ENCODE measurements at regions not wholly inside any gene's neighbourhood (a gene's known extent, or its start where the extent isn't known, plus 50 kb on each side); places are given as distances from the start of the nearest gene placed in this dataset.

- H2AFZ ChIP-seq (replicated peaks; ENCODE audit: low read length, poor library complexity), result no peak overlapping the region
- no peak overlapping the region for H3K14ac ChIP-seq (replicated peaks; ENCODE audit: low read depth, low read length)
- H2BK120ac ChIP-seq (ENCODE audit: low read depth, low read length), result no peak overlapping the region
- H3K9me3 ChIP-seq (ENCODE audit: control insufficient read depth, insufficient read depth, low read length), result no peaks in the 10 kb centered on the region
- BruUV-seq (replicated peaks), result no TSS peak
- H2AK9ac ChIP-seq (replicated peaks; ENCODE audit: low read depth, low read length, poor library complexity), result no peak overlapping the region
- H4K91ac ChIP-seq (ENCODE audit: insufficient read depth, low read depth, low read length), result no peak overlapping the region
- H2AK5ac ChIP-seq (ENCODE audit: low read depth, low read length), result no peak overlapping the region
- no peaks in the 10 kb centered on the region for H3K79me1 ChIP-seq (ENCODE audit: low read depth in 1 of 2, low read length in 2 of 2)
- H3K4ac ChIP-seq (ENCODE audit: low read depth, low read length), result no peak overlapping the region
- no peak overlapping the region for H3K18ac ChIP-seq (ENCODE audit: low read depth, low read length)
- no peak overlapping the region for H3K4me2 ChIP-seq (ENCODE audit: low read depth, low read length)
- no peak overlapping the region for H3K27ac ChIP-seq (ENCODE audit: insufficient read depth, low read length)
- no peak overlapping the region for H2BK5ac ChIP-seq (ENCODE audit: low read depth, low read length, poor library complexity, severe bottlenecking)
- intact Hi-C loops (cut with micrococcal nuclease), result no loop called here
- H3K9me1 ChIP-seq (ENCODE audit: insufficient read depth, low read length), result no peaks in the 10 kb centered on the region
- H3K56ac ChIP-seq (ENCODE audit: extremely low read depth, insufficient read depth, low read length), result no peak overlapping the region
- H3K4me3 ChIP-seq (ENCODE audit: insufficient read depth, low read depth, low read length), result no peak overlapping the region
- no peaks in the 10 kb centered on the region for H4K20me1 ChIP-seq (ENCODE audit: insufficient read depth, low read length)
- no peak overlapping the region for H4K8ac ChIP-seq (ENCODE audit: low read depth in 2 of 2, low read length in 2 of 2)
- no peak for TF ChIP-seq NFE2L2 (IDR thresholded peaks at IDR 0.05; ENCODE audit: low read depth, low read length)
- no peak for TF ChIP-seq RFX5 (IDR thresholded peaks at IDR 0.05; ENCODE audit: low read depth, low read length)
- in situ Hi-C loops (cut with MboI; ENCODE audit: low sequenced_read_pairs), result no loop called here
- POLR2A ChIA-PET (ENCODE audit: unreplicated experiment), result no interaction called here
- dilution Hi-C loops (cut with HindIII; ENCODE audit: low sequenced_read_pairs, unreplicated experiment), result loop anchor here (10.0 kb wide), 1 partner anchor 344 kb away; no protein-coding TSS in a partner anchor
- H4K5ac ChIP-seq (ENCODE audit: low read depth, low read length), result no peak overlapping the region
- no peaks in the 10 kb centered on the region for H3K36me3 ChIP-seq (ENCODE audit: control insufficient read depth, insufficient read depth, low read length)
- no peaks in the 10 kb centered on the region for H3K27me3 ChIP-seq (ENCODE audit: control insufficient read depth, insufficient read depth, low read length)
- CTCF ChIA-PET, result no interaction called here
- DNase-seq (no peak), ATAC-seq (ENCODE audit: low read depth) (no peak)
- no CpG with 5 or more reads among the region's 2 CpGs for WGBS, 2 experiments (ENCODE audit: extremely low coverage in 2 of 2, insufficient read length in 1 of 2)
- no peak overlapping the region for H3K9ac ChIP-seq (ENCODE audit: low read depth, low read length)
- no peak overlapping the region for H2BK20ac ChIP-seq (ENCODE audit: low read depth, low read length)
- H2BK15ac ChIP-seq (ENCODE audit: low read depth, low read length), result no peak overlapping the region
- no peak overlapping the region for H3K23ac ChIP-seq (ENCODE audit: low read depth, low read length)
- no peaks in the 10 kb centered on the region for H3K4me1 ChIP-seq (ENCODE audit: control insufficient read depth, insufficient read depth, low read length)
Measured at GRCh38 chr20:22688485-22688884, 104.1 kb upstream of the FOXA2 start.
